GM23338 (cell line): ENCODE measurements at regions not wholly inside any gene's neighbourhood (a gene's known extent, or its start where the extent isn't known, plus 50 kb on each side); places are given as distances from the start of the nearest gene placed in this dataset.

ENCODE experiments used
- CREB1 ChIP-seq: fragments of 250-450 bp; sonication (Bioruptor Pico); IDR thresholded peaks from 2 replicates; pipeline ENCODE4 v1.5.0; 2020; ENCODE audit warnings: low read depth, mild to moderate bottlenecking, moderate library complexity
- EZH2 ChIP-seq: fragments of 200-600 bp; sonication (generic); IDR thresholded peaks from one replicate; pipeline ENCODE4 v1.8.0; 2017; ENCODE audit warnings: antibody characterized with exemption, mild to moderate bottlenecking, low read depth; ENCODE audit not compliant: unreplicated experiment
- EZH2phosphoT487 ChIP-seq: fragments of 200-600 bp; sonication (generic); IDR thresholded peaks from one replicate; pipeline ENCODE4 v1.8.1; 2018; ENCODE audit warnings: antibody characterized with exemption; ENCODE audit not compliant: unreplicated experiment
- JUNB ChIP-seq: IDR thresholded peaks from one replicate; pipeline ENCODE4 v1.6.1; 2016; ENCODE audit warnings: antibody characterized with exemption; ENCODE audit not compliant: unreplicated experiment
- POLR2AphosphoS5 ChIP-seq: IDR thresholded peaks from 2 replicates; pipeline ENCODE4 v1.6.1; 2016; ENCODE audit warnings: antibody characterized with exemption, low read depth
- STAT1 ChIP-seq: IDR thresholded peaks from one replicate; pipeline ENCODE4 v1.6.1; 2016; ENCODE audit warnings: antibody characterized with exemption; ENCODE audit not compliant: unreplicated experiment
- ZNF114 ChIP-seq: fragments of 250-450 bp; sonication (Bioruptor Pico); IDR thresholded peaks from 2 replicates; pipeline ENCODE4 v1.5.0; 2020; ENCODE audit warnings: mild to moderate bottlenecking, moderate library complexity
- ZNF331 ChIP-seq: fragments of 250-450 bp; sonication (Bioruptor Pico); IDR thresholded peaks from 2 replicates; pipeline ENCODE4 v1.5.0; 2020; ENCODE audit warnings: low read depth, mild to moderate bottlenecking, moderate library complexity
- TF ChIP-seq, protein P1 (sequence below), 2 experiments: fragments of 200-600 bp in 1 of 2; sonication (generic) in 1 of 2; conservative IDR thresholded peaks; 2 replicates each; pipeline versions ENCODE4 v1.5.1 to v1.6.1; 2016 to 2017; ENCODE audit warnings: antibody characterized with exemption in 2 of 2, low read depth in 2 of 2, mild to moderate bottlenecking in 2 of 2, moderate library complexity in 1 of 2
- TF ChIP-seq, protein P2 (sequence below): IDR thresholded peaks from one replicate; pipeline ENCODE4 v1.6.1; 2018; ENCODE audit warnings: antibody characterized with exemption; ENCODE audit not compliant: unreplicated experiment
- TF ChIP-seq, protein P3 (sequence below): IDR thresholded peaks from 2 replicates; pipeline ENCODE4 v1.6.1; 2016; ENCODE audit warnings: antibody characterized with exemption

DNA sequence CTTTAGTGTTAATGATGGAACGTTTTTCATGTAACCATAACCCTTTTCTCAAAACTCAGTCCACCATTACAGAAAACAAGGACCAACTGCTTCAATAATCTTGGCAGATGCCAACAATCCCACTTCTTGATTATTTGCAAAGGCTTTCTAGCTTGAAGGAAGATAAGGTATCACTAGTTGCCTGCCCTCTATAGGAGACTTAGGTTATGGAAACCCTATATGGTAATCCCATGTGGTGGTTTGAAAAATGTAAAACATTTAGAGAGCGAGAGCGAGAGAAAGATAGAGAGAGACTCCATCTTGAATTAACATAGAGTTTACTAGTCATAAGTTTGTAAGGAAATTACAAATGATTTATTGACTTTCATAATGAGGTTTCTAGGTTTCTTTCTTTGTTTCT lies 1627.5 kb upstream of the TENM3 start:
- TF ChIP-seq CREB1 (no peak), POLR2AphosphoS5 (no peak), ZNF114 (no peak), EZH2 (no peak), EZH2phosphoT487 (no peak), JUNB (no peak), STAT1 (no peak), ZNF331 (CRISPR knock-in tag) (no peak)
- TF ChIP-seq, protein P1, sequence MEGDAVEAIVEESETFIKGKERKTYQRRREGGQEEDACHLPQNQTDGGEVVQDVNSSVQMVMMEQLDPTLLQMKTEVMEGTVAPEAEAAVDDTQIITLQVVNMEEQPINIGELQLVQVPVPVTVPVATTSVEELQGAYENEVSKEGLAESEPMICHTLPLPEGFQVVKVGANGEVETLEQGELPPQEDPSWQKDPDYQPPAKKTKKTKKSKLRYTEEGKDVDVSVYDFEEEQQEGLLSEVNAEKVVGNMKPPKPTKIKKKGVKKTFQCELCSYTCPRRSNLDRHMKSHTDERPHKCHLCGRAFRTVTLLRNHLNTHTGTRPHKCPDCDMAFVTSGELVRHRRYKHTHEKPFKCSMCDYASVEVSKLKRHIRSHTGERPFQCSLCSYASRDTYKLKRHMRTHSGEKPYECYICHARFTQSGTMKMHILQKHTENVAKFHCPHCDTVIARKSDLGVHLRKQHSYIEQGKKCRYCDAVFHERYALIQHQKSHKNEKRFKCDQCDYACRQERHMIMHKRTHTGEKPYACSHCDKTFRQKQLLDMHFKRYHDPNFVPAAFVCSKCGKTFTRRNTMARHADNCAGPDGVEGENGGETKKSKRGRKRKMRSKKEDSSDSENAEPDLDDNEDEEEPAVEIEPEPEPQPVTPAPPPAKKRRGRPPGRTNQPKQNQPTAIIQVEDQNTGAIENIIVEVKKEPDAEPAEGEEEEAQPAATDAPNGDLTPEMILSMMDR (conservative IDR thresholded peaks at IDR 0.05; ENCODE audit: low read depth in 2 of 2) = peak; percentile 35 to 53
- TF ChIP-seq, protein P2, sequence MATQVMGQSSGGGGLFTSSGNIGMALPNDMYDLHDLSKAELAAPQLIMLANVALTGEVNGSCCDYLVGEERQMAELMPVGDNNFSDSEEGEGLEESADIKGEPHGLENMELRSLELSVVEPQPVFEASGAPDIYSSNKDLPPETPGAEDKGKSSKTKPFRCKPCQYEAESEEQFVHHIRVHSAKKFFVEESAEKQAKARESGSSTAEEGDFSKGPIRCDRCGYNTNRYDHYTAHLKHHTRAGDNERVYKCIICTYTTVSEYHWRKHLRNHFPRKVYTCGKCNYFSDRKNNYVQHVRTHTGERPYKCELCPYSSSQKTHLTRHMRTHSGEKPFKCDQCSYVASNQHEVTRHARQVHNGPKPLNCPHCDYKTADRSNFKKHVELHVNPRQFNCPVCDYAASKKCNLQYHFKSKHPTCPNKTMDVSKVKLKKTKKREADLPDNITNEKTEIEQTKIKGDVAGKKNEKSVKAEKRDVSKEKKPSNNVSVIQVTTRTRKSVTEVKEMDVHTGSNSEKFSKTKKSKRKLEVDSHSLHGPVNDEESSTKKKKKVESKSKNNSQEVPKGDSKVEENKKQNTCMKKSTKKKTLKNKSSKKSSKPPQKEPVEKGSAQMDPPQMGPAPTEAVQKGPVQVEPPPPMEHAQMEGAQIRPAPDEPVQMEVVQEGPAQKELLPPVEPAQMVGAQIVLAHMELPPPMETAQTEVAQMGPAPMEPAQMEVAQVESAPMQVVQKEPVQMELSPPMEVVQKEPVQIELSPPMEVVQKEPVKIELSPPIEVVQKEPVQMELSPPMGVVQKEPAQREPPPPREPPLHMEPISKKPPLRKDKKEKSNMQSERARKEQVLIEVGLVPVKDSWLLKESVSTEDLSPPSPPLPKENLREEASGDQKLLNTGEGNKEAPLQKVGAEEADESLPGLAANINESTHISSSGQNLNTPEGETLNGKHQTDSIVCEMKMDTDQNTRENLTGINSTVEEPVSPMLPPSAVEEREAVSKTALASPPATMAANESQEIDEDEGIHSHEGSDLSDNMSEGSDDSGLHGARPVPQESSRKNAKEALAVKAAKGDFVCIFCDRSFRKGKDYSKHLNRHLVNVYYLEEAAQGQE = no peak
- TF ChIP-seq, protein P3, sequence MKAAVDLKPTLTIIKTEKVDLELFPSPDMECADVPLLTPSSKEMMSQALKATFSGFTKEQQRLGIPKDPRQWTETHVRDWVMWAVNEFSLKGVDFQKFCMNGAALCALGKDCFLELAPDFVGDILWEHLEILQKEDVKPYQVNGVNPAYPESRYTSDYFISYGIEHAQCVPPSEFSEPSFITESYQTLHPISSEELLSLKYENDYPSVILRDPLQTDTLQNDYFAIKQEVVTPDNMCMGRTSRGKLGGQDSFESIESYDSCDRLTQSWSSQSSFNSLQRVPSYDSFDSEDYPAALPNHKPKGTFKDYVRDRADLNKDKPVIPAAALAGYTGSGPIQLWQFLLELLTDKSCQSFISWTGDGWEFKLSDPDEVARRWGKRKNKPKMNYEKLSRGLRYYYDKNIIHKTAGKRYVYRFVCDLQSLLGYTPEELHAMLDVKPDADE = no peak
